ENCODE measurements at regions not wholly inside any gene's neighbourhood (a gene's known extent, or its start where the extent isn't known, plus 50 kb on each side); places are given as distances from the start of the nearest gene placed in this dataset.
"Not testable (repeated sequence)": the region's sequence is repeated elsewhere in the genome, so short reads cannot be mapped to it uniquely, and the experiment has no call there.

DNA sequence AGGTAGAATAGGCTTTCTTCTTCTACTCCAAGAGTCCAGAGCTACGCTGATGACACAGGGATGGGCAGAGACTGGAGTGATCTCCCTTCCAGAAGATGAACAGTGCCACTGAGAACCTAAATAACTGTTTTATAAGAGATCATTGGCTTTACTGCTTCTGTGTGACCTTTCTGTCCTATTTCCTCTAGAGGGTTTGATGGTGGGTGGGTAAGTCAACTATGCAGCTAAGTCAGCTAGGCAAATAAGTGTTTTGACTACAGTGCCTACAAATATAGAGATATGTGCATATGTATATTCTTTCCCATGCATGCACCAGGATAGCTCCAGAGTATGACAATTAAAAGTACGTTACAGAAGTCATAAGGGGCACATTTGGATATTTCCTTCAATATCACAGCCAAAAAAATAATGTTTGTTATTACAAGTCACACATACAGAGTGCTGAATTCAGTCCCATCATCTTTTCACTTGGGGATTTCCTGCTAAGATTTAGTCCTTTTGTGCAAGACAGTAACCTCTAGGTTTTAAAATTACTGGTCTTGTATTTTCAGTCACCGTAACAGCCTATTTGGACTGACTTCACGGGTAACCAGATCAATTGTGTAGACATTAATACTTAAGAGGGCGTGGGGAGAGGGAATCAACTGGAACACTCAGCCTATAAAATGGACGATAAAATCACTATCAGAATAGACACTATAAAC, 412.6 kb upstream of the SOX5 start:
- DNase-seq: no peak
- Histone ChIP-seq H3K4me3 (ENCODE audit: low read length) (no peak overlapping the region), H3K27me3 (ENCODE audit: control insufficient read depth, insufficient read depth) (no peaks in the 10 kb centered on the region), H3K27ac (ENCODE audit: low read length) (no peak overlapping the region), H3K9me3 (ENCODE audit: control insufficient read depth, low read length) (no peaks in the 10 kb centered on the region), H3K4me1 (ENCODE audit: control insufficient read depth, insufficient read depth, low read length) (no peaks in the 10 kb centered on the region)
- intact Hi-C loops (cut with DNase I): loop anchor here in 1 of 4 donors (10.0 kb wide), 1 partner anchor 233 kb away; no protein-coding TSS in a partner anchor
- ATAC-seq: no peak
- 83% methylated on average over 6 of the region's 6 CpGs for WGBS

DNA sequence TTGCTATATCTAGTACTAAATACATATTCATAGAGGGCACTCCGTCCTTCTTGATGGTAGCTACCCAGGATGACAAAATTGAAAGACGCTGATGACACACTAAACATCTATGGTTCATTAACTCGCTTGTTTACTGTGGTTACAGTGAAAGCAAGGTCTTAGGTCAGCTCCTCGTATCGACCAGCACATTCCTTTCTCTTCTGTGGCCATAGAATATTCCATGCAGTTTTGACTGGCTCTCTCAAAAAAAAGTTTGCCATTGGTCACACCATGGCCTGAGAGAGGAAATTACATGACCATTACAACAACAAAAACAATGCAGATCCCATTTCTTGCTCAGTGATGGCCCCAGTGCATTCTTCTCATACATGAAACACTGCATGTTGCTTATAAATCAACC, 411.4 kb upstream of the SOX5 start:
- intact Hi-C loops (cut with DNase I): loop anchor here in 1 of 4 donors (10.0 kb wide), 1 partner anchor 234 kb away; no protein-coding TSS in a partner anchor
- Histone ChIP-seq H3K4me1 (ENCODE audit: control insufficient read depth, insufficient read depth, low read length) (no peaks in the 10 kb centered on the region), H3K27me3 (ENCODE audit: control insufficient read depth, insufficient read depth) (no peaks in the 10 kb centered on the region), H3K4me3 (ENCODE audit: low read length) (no peak overlapping the region), H3K27ac (ENCODE audit: low read length) (no peak overlapping the region), H3K9me3 (ENCODE audit: control insufficient read depth, low read length) (no peaks in the 10 kb centered on the region)
- DNase-seq: no peak
- 81% methylated on average over 5 of the region's 5 CpGs for WGBS
- no peak for ATAC-seq

DNA sequence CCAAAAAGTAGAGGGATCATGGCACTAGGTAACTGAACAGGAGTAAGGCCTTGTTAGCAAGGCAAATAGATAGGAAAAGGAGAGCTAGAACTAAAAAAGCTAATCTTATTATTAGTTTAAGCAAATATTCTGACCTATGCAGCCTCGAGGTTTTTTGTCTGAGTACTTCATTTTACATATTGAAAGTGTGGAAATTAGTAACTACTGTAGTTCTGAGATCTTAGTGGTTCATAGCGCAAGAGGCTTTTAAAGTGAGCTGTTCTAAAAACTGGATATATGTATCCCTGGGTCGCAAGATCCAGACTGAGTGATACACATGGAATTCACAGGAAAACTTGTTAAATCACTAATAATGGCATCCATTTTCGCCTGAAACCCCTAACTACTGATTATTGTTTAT, 411.0 kb upstream of the SOX5 start:
- Histone ChIP-seq H3K9me3 (ENCODE audit: control insufficient read depth, low read length) (no peaks in the 10 kb centered on the region), H3K4me3 (ENCODE audit: low read length) (no peak overlapping the region), H3K4me1 (ENCODE audit: control insufficient read depth, insufficient read depth, low read length) (no peaks in the 10 kb centered on the region), H3K27ac (ENCODE audit: low read length) (no peak overlapping the region), H3K27me3 (ENCODE audit: control insufficient read depth, insufficient read depth) (no peaks in the 10 kb centered on the region)
- intact Hi-C loops (cut with DNase I): loop anchor here in 1 of 4 donors (10.0 kb wide), 1 partner anchor 234 kb away; no protein-coding TSS in a partner anchor
- 82% methylated on average over 4 of the region's 4 CpGs for whole genome bisulfite sequencing
- no peak for DNase-seq
- ATAC-seq: no peak

DNA sequence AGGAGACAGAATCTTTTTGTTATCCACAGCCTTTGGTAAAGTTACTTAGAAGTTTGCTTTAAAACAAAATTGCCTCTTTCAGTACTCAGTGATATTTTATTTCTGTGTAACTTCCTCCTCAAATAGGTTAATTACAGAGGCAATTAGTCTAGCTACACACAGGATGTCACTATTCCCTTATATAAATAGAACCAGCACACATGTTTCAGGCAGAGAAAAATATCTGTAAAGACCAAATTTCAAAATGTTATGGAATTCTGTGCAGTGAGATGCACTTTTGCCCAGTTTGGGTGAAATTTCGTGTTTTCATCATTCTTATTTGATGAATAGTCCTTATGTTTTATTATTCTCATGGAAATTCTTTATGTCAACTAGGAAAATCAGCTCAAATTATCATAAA, 410.6 kb upstream of the SOX5 start:
- DNase-seq (no peak), ATAC-seq (no peak)
- Histone ChIP-seq H3K27me3 (ENCODE audit: control insufficient read depth, insufficient read depth) (no peaks in the 10 kb centered on the region), H3K27ac (ENCODE audit: low read length) (no peak overlapping the region), H3K9me3 (ENCODE audit: control insufficient read depth, low read length) (no peaks in the 10 kb centered on the region), H3K4me1 (ENCODE audit: control insufficient read depth, insufficient read depth, low read length) (no peaks in the 10 kb centered on the region), H3K4me3 (ENCODE audit: low read length) (no peak overlapping the region)
- intact Hi-C loops (cut with DNase I): loop anchor here in 1 of 4 donors (10.0 kb wide), 1 partner anchor 235 kb away; no protein-coding TSS in a partner anchor
- 65% methylated on average over 1 of the region's 1 CpG for WGBS

DNA sequence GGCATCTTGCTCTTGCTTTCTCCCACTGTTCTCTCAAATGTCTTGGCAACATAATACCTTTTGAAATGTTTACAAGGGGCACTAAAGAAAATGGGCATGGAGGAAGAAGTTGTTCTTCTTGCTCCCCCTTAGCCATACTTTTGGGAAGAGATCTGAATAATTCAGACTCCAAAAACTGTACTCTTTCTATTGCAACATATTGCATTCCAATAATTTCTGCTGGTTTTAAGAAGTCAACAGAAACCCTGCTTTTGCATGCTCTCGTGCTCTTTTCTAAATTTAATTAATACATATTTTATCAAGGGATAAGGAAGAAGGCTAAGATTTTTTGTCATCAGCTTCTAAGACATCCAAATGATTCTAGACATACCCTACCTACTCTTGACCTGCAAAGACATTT, 409.9 kb upstream of the SOX5 start:
- no peak for ATAC-seq
- Histone ChIP-seq H3K9me3 (ENCODE audit: control insufficient read depth, low read length) (no peaks in the 10 kb centered on the region), H3K27me3 (ENCODE audit: control insufficient read depth, insufficient read depth) (no peaks in the 10 kb centered on the region), H3K4me3 (ENCODE audit: low read length) (no peak overlapping the region), H3K27ac (ENCODE audit: low read length) (no peak overlapping the region), H3K4me1 (ENCODE audit: control insufficient read depth, insufficient read depth, low read length) (no peaks in the 10 kb centered on the region)
- WGBS: 66% methylated on average over 1 of the region's 1 CpG
- no peak for DNase-seq
- intact Hi-C loops (cut with DNase I): no loop called here

DNA sequence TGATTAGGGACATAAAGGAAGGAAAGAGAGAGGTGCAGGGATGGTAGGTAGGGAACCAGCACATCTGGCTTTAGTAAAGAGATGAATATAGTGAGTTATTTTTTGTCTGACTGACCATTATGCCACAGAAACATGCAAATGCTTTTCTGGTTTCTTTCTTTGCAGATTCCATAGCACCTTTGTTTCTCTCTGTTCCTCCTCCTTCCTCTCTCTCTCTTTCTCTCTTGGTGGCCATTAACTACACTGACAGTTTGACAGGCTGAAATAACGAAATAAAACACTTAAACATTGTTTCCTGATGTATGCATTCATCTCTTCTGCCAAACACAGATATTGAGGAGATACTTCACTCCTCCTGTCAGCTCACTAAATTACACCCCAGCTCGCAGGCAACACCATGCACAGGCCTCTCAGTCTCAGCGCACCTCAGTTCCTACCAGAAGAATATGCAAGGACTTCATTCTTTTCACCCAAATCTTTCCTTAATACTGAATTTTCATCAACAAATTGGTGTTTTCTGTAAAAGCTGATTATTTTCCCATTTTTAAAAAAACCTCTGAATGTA, 406.9 kb upstream of the SOX5 start:
- ATAC-seq (no peak), DNase-seq (no peak)
- Histone ChIP-seq H3K27ac (ENCODE audit: low read length) (no peak overlapping the region), H3K4me1 (ENCODE audit: control insufficient read depth, insufficient read depth, low read length) (no peaks in the 10 kb centered on the region), H3K4me3 (ENCODE audit: low read length) (no peak overlapping the region), H3K27me3 (ENCODE audit: control insufficient read depth, insufficient read depth) (no peaks in the 10 kb centered on the region), H3K9me3 (ENCODE audit: control insufficient read depth, low read length) (no peaks in the 10 kb centered on the region)
- 89% methylated on average over 3 of the region's 3 CpGs for WGBS
- intact Hi-C loops (cut with DNase I): no loop called here

DNA sequence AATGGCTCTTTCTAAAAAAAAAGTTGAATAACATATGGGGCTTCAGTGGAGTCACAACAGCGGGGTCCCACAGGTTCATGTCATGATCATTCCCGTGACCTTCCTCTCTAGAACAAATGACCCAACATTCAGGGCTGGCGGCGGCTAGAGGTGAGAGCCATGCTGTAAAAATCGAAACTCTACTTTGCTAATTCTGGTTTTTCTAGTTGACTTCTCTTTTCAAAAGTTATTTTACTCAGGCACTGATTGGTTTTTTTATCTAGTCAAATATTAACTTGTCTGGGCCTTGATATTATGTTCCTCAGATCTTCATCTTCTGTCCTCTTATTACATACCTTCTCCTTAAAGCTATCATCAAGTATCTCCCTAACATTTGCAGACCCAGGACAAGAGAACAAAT, 402.9 kb upstream of the SOX5 start:
- intact Hi-C loops (cut with DNase I): no loop called here
- Histone ChIP-seq H3K9me3 (ENCODE audit: control insufficient read depth, low read length) (no peaks in the 10 kb centered on the region), H3K27me3 (ENCODE audit: control insufficient read depth, insufficient read depth) (no peaks in the 10 kb centered on the region), H3K27ac (ENCODE audit: low read length) (no peak overlapping the region), H3K4me3 (ENCODE audit: low read length) (no peak overlapping the region), H3K4me1 (ENCODE audit: control insufficient read depth, insufficient read depth, low read length) (no peaks in the 10 kb centered on the region)
- no peak for ATAC-seq
- DNase-seq: no peak
- WGBS: 97% methylated on average over 5 of the region's 5 CpGs

DNA sequence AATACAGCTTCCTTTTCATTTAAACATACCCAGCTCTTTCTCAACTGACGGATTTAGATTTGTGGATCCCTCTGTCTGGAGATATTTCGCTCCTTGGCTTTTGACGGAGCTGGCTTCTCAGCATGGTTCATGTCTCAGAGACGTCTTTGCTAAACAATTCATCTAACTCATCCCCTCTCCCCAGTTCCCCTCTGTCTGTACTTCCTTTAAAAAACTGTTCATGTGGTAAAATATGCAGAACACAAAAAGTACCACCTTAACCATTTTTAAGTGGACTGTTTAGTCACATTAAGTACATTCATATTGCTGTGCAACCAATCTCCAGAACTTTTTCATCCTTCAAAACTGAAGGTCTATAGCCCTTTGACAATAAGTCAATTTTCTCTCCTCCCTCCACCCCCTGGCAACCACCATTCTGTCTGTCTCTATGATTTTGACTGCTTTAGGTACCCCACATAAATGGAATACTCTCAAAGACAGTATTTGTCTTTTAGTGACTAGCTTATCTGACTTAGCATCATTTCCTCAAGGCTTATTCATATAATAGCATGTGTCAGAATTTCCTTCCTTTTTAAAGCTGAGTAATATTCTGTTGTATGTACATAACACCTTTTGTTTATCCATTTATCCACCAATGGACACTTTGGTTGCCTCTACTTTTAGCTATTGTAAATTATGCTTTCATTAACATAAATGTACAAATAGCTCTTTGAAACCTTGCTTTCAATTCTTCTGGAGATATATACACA, 399.8 kb upstream of the SOX5 start:
- H3K9me3 ChIP-seq (ENCODE audit: control insufficient read depth, low read length): no peaks in the 10 kb centered on the region
- H3K27ac ChIP-seq (ENCODE audit: low read length): no peak overlapping the region
- no peak for DNase-seq
- no peak overlapping the region for H3K4me3 ChIP-seq (ENCODE audit: low read length)
- no peak for ATAC-seq
- no peaks in the 10 kb centered on the region for H3K4me1 ChIP-seq (ENCODE audit: control insufficient read depth, insufficient read depth, low read length)
- intact Hi-C loops (cut with DNase I): no loop called here
- H3K27me3 ChIP-seq (ENCODE audit: control insufficient read depth, insufficient read depth): no peaks in the 10 kb centered on the region
- 92% methylated on average over 4 of the region's 4 CpGs for WGBS

DNA sequence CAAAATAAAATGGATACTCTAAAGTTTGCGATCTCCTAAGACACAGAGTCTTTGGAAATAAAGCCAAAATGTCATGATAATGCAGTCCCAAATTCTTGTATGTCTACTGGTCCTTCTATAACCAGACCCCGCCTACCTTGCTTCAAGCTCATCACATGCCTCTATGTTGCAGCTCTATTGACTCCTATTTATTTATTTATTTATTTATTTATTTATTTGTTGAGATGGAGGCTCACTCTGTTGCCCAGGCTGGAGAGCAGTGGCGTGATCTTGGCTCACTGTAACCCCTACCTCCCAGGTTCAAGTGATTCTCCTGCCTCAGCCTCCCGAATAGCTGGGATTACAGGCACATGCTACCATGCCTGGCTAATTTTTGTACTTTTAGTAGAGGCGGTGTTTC, 398.7 kb upstream of the SOX5 start:
- H3K9me3 ChIP-seq (ENCODE audit: control insufficient read depth, low read length); intact Hi-C loops (cut with DNase I); H3K27me3 ChIP-seq (ENCODE audit: control insufficient read depth, insufficient read depth); H3K27ac ChIP-seq (ENCODE audit: low read length); H3K4me3 ChIP-seq (ENCODE audit: low read length); DNase-seq; ATAC-seq; H3K4me1 ChIP-seq (ENCODE audit: control insufficient read depth, insufficient read depth, low read length): not testable (repeated sequence)
- WGBS: 94% methylated on average over 5 of the region's 5 CpGs

DNA sequence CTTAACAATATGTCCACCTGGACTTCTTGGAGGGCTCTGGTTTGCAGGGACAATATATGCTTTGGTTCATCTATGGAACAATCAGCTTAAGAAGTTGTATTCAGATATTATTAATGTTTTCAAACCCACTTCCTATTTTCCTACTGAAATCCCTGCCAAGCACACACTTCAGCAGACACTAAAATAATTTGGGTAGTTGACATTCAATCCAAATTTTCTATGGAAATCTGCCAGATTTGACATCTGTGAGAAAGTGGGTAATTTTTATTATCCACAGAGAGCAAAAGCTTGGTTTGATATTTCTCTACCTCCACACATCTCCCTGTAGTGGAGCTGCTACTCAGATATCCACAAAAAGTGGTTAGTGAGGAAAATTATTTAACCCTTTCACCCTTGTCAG, 378.8 kb upstream of the SOX5 start:
- no peaks in the 10 kb centered on the region for H3K4me1 ChIP-seq (ENCODE audit: control insufficient read depth, insufficient read depth, low read length)
- H3K27ac ChIP-seq (ENCODE audit: low read length): no peak overlapping the region
- no peaks in the 10 kb centered on the region for H3K27me3 ChIP-seq (ENCODE audit: control insufficient read depth, insufficient read depth)
- DNase-seq: no peak
- H3K4me3 ChIP-seq (ENCODE audit: low read length): no peak overlapping the region
- no peaks in the 10 kb centered on the region for H3K9me3 ChIP-seq (ENCODE audit: control insufficient read depth, low read length)
- intact Hi-C loops (cut with DNase I): no loop called here
- ATAC-seq: no peak

DNA sequence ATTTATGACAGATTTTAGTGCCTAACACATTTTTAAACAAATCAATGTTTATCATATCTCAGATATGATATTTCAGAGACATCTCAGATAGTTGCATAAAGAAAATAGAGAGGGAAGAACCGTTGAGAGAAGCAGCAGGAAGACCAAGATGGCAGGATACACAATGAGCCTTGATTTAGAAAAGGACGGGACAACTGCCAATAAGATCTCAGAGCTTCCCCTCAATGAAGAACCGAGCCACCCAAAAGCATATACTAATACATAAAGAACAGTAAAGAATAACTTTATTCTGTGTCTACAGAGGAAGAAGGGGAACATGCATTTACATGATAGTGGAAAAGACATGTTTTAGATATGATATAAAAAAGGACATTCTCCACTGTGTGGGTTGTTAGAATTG, 375.9 kb upstream of the SOX5 start:
- Histone ChIP-seq H3K9me3 (ENCODE audit: control insufficient read depth, low read length) (no peaks in the 10 kb centered on the region), H3K4me3 (ENCODE audit: low read length) (no peak overlapping the region), H3K4me1 (ENCODE audit: control insufficient read depth, insufficient read depth, low read length) (no peaks in the 10 kb centered on the region), H3K27me3 (ENCODE audit: control insufficient read depth, insufficient read depth) (no peaks in the 10 kb centered on the region), H3K27ac (ENCODE audit: low read length) (no peak overlapping the region)
- intact Hi-C loops (cut with DNase I): no loop called here
- DNase-seq: no peak
- no peak for ATAC-seq
- 73% methylated on average over 3 of the region's 3 CpGs for WGBS
